HEK293 (cell line): ENCODE measurements at regions not wholly inside any gene's neighbourhood (a gene's known extent, or its start where the extent isn't known, plus 50 kb on each side); places are given as distances from the start of the nearest gene placed in this dataset.

Source experiments
- CTCF ChIA-PET: fragments of 350-600 bp; formaldehyde crosslinking; extraction: SDS; loops from one replicate; lab custom pipeline; 2021; ENCODE audit warnings: antibody characterized with exemption; lab: Yijun Ruan, JAX
- POLR2A ChIA-PET: fragments of 300-600 bp; formaldehyde crosslinking; extraction: SDS; loops from one replicate; lab custom pipeline; 2020; ENCODE audit warnings: antibody characterized with exemption, inconsistent platforms; lab: Yijun Ruan, JAX
- H3K27ac ChIP-seq: fragments of 200-500 bp; sonication (Bioruptor generic); 2 replicates; pipeline ENCODE4 v1.5.1; 2014; ENCODE audit warnings: low read depth, low read length, control low read depth, inconsistent platforms; ENCODE audit errors: extremely low read depth
- H3K36me3 ChIP-seq, 2 experiments: fragments of 200-500 bp in 1 of 2; sonication (Bioruptor generic) in 1 of 2; 1 replicate in 1 of 2; 2 replicates in 1 of 2; pipeline ENCODE4 v1.5.1; 2014 to 2017; ENCODE audit warnings: inconsistent platforms in 2 of 2, low read length in 2 of 2; ENCODE audit not compliant: control insufficient read depth in 2 of 2, insufficient read depth in 1 of 2
- H3K4me1 ChIP-seq: fragments of 200-500 bp; sonication (Bioruptor generic); 2 replicates; pipeline ENCODE4 v1.5.1; 2014; ENCODE audit warnings: mild to moderate bottlenecking, low read length, inconsistent platforms; ENCODE audit not compliant: control insufficient read depth, insufficient read depth
- H3K4me3 ChIP-seq: 2 replicates; pipeline ENCODE4 v1.5.1; 2011; ENCODE audit warnings: low read depth, mild to moderate bottlenecking, control low read depth, low read length, moderate library complexity
- H3K9me3 ChIP-seq: fragments of 200-500 bp; sonication (Bioruptor generic); 2 replicates; pipeline ENCODE4 v1.5.1; 2014; ENCODE audit warnings: low read depth, low read length, inconsistent platforms; ENCODE audit not compliant: control insufficient read depth, insufficient read depth
- GLIS1 ChIP-seq: fragments of 450-650 bp; formaldehyde crosslinking; IDR thresholded peaks from 2 replicates; pipeline ENCODE4 v1.5.1; 2016; ENCODE audit warnings: missing biosample characterization, missing genetic modification characterization
- IKZF3 ChIP-seq: fragments of 450-650 bp; IDR thresholded peaks from 2 replicates; pipeline ENCODE4 v1.5.0; 2018; ENCODE audit warnings: missing biosample characterization, mild to moderate bottlenecking, missing genetic modification characterization, moderate library complexity
- SALL2 ChIP-seq: fragments of 450-650 bp; formaldehyde crosslinking; IDR thresholded peaks from 2 replicates; pipeline ENCODE4 v1.5.0; 2017; ENCODE audit warnings: missing biosample characterization, mild to moderate bottlenecking, missing genetic modification characterization, borderline replicate concordance
- SCRT2 ChIP-seq: fragments of 450-650 bp; formaldehyde crosslinking; IDR thresholded peaks from 2 replicates; pipeline ENCODE4 v1.5.1; 2016; ENCODE audit warnings: missing biosample characterization, missing genetic modification characterization
- SP2 ChIP-seq: fragments of 450-650 bp; formaldehyde crosslinking; IDR thresholded peaks from 2 replicates; pipeline ENCODE4 v1.5.1; 2016; ENCODE audit warnings: missing biosample characterization, missing genetic modification characterization
- ZBTB11 ChIP-seq: fragments of 450-650 bp; formaldehyde crosslinking; conservative IDR thresholded peaks from 2 replicates; pipeline ENCODE4 v1.5.1; 2016; ENCODE audit warnings: low read depth, missing biosample characterization, missing genetic modification characterization
- ZFP69B ChIP-seq: fragments of 450-650 bp; formaldehyde crosslinking; IDR thresholded peaks from 2 replicates; pipeline ENCODE4 v1.5.1; 2016; ENCODE audit warnings: missing biosample characterization, missing genetic modification characterization
- ZNF132 ChIP-seq: fragments of 450-650 bp; formaldehyde crosslinking; IDR thresholded peaks from 2 replicates; pipeline ENCODE4 v1.5.1; 2017; ENCODE audit warnings: missing biosample characterization, missing genetic modification characterization, borderline replicate concordance
- ZNF133 ChIP-seq: fragments of 450-650 bp; formaldehyde crosslinking; IDR thresholded peaks from 2 replicates; pipeline ENCODE4 v1.5.1; 2016; ENCODE audit warnings: missing biosample characterization, missing genetic modification characterization
- ZNF146 ChIP-seq: fragments of 450-650 bp; formaldehyde crosslinking; IDR thresholded peaks from 2 replicates; pipeline ENCODE4 v1.5.1; 2016; ENCODE audit warnings: missing biosample characterization, missing genetic modification characterization
- ZNF157 ChIP-seq: fragments of 450-650 bp; formaldehyde crosslinking; IDR thresholded peaks from 2 replicates; pipeline ENCODE4 v1.5.1; 2016; ENCODE audit warnings: missing biosample characterization, missing genetic modification characterization
- ZNF18 ChIP-seq: fragments of 450-650 bp; formaldehyde crosslinking; IDR thresholded peaks from 2 replicates; pipeline ENCODE4 v1.5.1; 2016; ENCODE audit warnings: missing biosample characterization, missing genetic modification characterization
- ZNF302 ChIP-seq: fragments of 450-650 bp; formaldehyde crosslinking; IDR thresholded peaks from 2 replicates; pipeline ENCODE4 v1.5.1; 2016; ENCODE audit warnings: missing biosample characterization, missing genetic modification characterization, low read depth
- ZNF311 ChIP-seq: fragments of 450-650 bp; formaldehyde crosslinking; IDR thresholded peaks from 2 replicates; pipeline ENCODE4 v1.5.1; 2017; ENCODE audit warnings: missing biosample characterization, missing genetic modification characterization, borderline replicate concordance
- ZNF394 ChIP-seq: fragments of 450-650 bp; formaldehyde crosslinking; IDR thresholded peaks from 2 replicates; pipeline ENCODE4 v1.5.1; 2016; ENCODE audit warnings: missing biosample characterization, missing genetic modification characterization, mild to moderate bottlenecking, moderate library complexity, borderline replicate concordance
- ZNF555 ChIP-seq: fragments of 450-650 bp; formaldehyde crosslinking; conservative IDR thresholded peaks from 2 replicates; pipeline ENCODE4 v1.5.1; 2017; ENCODE audit warnings: missing biosample characterization, mild to moderate bottlenecking, missing genetic modification characterization, inconsistent platforms
- ZNF558 ChIP-seq: fragments of 450-650 bp; formaldehyde crosslinking; IDR thresholded peaks from 2 replicates; pipeline ENCODE4 v1.5.1; 2016; ENCODE audit warnings: missing biosample characterization, missing genetic modification characterization
- ZNF580 ChIP-seq: fragments of 450-650 bp; formaldehyde crosslinking; IDR thresholded peaks from 2 replicates; pipeline ENCODE4 v1.5.1; 2016; ENCODE audit warnings: missing biosample characterization, missing genetic modification characterization
- ZNF837 ChIP-seq: fragments of 450-650 bp; formaldehyde crosslinking; IDR thresholded peaks from 2 replicates; pipeline ENCODE4 v1.5.1; 2016; ENCODE audit warnings: missing biosample characterization, missing genetic modification characterization

- Histone ChIP-seq H3K4me1 (no peaks in the 10 kb centered on the region), H3K36me3 (no peaks in the 10 kb centered on the region), H3K4me3 (no peak overlapping the region), H3K9me3 (no peaks in the 10 kb centered on the region), H3K27ac (no peak overlapping the region)
- CTCF ChIA-PET, result interaction anchor here (0.6 to 1.0 kb wide), 2 partner anchors 28 to 54 kb away, joined by 3 read pairs; no protein-coding TSS in a partner anchor
- TF ChIP-seq ZNF558 (tag by site-specific recombination) (no peak), ZNF157 (tag by site-specific recombination) (no peak), ZNF555 (tag by site-specific recombination) (no peak), ZNF311 (no peak), ZNF146 (tag by site-specific recombination) (no peak), ZNF394 (tag by site-specific recombination) (no peak), ZNF133 (tag by site-specific recombination) (no peak), SP2 (no peak), IKZF3 (tag by site-specific recombination) (no peak), ZNF302 (tag by site-specific recombination) (no peak), ZNF18 (tag by site-specific recombination) (no peak), ZBTB11 (no peak), ZNF837 (tag by site-specific recombination) (no peak), ZFP69B (no peak), ZNF132 (tag by site-specific recombination) (no peak), GLIS1 (tag by site-specific recombination) (no peak), SALL2 (tag by site-specific recombination) (no peak)
- POLR2A ChIA-PET, result no interaction called here
Observed at GRCh38 chr7:133183969-133184368, 68.9 kb upstream of the EXOC4 start.

GRCh38 chr7:133185512-133185911 is 67.4 kb upstream of the EXOC4 start:
- ChIA-PET POLR2A (no interaction called here), CTCF (interaction anchor here (0.6 kb wide), 1 partner anchor 48 kb away, joined by 3 read pairs; no protein-coding TSS in a partner anchor)
- Histone ChIP-seq H3K4me3 (no peak overlapping the region), H3K9me3 (no peaks in the 10 kb centered on the region), H3K27ac (no peak overlapping the region), H3K4me1 (no peaks in the 10 kb centered on the region), H3K36me3 (no peaks in the 10 kb centered on the region)
- TF ChIP-seq ZNF580 (0 out of 2 replicates have a peak, but pooled peaks have one; percentile 35), ZNF18 (tag by site-specific recombination) (no peak), ZNF146 (tag by site-specific recombination) (peak; percentile 78), SCRT2 (tag by site-specific recombination) (no peak)
